A172 (cell line): ENCODE measurements at regions not wholly inside any gene's neighbourhood (a gene's known extent, or its start where the extent isn't known, plus 50 kb on each side); places are given as distances from the start of the nearest gene placed in this dataset.

Source experiments
- DNase-seq: peaks from one replicate; pipeline ENCODE4 v3.0.0-alpha.2; 2015; ENCODE audit warnings: low spot score

DNA sequence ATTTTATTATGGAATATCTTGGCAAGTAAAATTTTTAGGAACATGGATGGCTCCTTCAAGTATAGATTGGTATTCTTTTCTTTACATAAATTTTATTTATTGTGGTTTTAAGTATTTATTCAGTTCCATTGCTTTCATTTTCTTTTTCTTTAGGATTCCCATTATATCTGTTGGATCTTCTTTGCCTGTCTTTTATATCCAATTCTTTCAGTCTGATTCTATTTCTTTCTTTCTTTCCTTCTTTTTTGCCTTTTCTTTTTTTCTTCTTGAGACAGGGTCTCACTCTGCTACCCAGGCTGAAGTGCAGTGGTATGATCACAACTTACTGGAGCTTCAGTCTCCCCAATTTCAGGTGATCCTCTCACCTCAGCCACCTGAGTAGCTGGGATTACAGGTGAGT lies 74.2 kb upstream of the GLI3 start:
- DNase-seq: no peak

- DNase-seq: no peak
These were observed 56.0 kb upstream of the GLI3 start for GRCh38 chr7:42292991-42293521.

GRCh38 chr7:42289473-42289872 lies 52.5 kb upstream of the GLI3 start:
- no peak for DNase-seq
